NCI-H2196 treated with DMSO at 0.1 percent for 48 hours (cell line): ENCODE measurements at regions not wholly inside any gene's neighbourhood (a gene's known extent, or its start where the extent isn't known, plus 50 kb on each side); places are given as distances from the start of the nearest gene placed in this dataset.
"Not testable (repeated sequence)": the region's sequence is repeated elsewhere in the genome, so short reads cannot be mapped to it uniquely, and the experiment has no call there.

Experiments
- DNase-seq: peaks from one replicate; lab custom pipeline; 2025; ENCODE audit not compliant: unreplicated experiment; lab: John Stamatoyannopoulos, UW

DNA sequence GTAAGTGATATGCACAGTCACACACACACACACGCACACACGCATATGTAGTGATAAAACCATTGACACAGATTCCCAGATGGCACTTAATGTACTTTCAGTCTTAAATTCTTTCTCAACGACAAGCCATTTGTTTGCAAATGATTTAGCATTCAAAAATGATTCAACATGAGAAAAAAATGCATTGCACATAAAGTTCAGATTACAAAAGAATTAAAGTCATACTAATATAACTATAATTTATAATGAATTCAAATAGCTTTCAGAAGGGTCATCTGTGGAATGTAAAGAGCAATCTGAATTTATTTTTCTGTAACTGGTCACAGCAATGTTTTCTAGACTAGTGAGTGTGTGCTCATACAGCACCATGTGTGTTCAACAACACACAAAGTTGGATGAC is 521.6 kb upstream of the ZNF337 start:
- no peak for DNase-seq

DNA sequence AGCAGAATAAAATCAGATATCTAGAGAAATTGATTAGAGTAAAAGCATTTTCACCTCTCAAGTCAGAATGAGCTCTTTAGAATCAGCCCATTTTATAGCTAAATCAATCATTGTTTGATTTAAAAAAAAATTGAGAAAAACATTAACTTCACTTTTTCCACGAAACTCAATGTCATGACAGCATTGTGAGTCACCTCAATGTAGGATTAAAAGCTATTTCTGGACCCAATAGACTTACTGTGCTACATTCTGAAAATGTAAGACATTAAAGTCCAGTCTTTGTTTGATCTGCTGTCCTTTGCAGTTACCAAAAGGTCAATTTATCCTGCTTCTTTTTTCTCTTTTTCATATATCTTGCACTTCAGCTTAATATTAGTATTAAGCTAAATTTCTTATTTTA is 519.4 kb upstream of the ZNF337 start:
- no peak for DNase-seq

DNA sequence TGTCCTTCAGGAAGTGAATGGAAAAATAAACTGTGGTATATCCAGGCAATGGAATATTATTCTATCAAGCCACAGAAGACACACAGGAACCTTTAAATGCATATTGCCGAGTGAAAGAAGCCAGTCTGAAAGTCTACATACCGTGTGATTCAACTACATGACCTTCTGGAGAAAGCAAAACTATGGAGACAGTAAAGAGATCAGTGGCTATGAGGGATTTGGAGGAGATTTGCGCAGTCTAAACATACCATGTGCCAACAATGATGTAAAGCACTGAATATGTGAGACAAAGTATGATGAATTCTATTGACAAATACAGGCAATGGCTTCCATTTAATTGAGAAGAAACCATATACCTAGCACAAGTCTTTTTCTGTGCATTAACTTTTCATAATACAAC is 518.3 kb upstream of the ZNF337 start:
- no peak for DNase-seq

DNA sequence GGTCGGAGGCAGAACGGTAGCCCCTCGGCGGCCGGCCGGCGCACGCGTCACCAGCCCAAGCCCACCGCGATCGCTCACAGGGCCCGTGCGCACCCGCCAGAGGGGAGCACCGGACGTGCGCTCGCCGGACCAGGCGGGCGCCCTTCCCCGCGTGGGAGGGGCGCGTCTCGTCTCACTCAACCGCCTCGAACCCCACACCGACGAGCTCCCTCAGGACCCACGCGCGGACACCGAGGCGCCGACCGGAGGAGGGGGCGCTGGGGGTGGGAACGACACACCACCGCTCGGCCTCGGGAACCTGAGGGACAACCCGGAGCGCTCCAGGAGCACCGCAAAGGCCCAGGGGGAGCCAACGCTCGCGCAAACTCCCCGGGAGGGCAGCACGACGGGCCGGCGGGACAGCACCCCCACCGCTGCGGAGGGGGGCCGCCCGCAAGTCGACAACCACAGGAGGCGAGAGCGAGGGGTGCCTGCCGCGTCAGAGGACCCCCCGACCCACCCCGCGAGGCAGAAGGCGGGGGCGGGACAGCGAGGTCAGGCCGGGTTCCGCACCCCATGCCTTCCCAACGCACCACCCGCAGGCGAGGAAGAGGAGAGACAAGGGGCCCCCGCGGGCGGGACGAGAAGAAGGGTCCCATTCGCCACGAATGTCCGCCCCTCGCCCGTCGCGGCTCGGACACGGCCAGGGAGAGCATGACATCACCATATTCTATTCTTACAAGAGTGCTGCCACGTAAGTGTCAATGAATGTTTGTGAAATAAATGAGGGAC is 512.7 kb upstream of the ZNF337 start:
- no peak for DNase-seq

DNA sequence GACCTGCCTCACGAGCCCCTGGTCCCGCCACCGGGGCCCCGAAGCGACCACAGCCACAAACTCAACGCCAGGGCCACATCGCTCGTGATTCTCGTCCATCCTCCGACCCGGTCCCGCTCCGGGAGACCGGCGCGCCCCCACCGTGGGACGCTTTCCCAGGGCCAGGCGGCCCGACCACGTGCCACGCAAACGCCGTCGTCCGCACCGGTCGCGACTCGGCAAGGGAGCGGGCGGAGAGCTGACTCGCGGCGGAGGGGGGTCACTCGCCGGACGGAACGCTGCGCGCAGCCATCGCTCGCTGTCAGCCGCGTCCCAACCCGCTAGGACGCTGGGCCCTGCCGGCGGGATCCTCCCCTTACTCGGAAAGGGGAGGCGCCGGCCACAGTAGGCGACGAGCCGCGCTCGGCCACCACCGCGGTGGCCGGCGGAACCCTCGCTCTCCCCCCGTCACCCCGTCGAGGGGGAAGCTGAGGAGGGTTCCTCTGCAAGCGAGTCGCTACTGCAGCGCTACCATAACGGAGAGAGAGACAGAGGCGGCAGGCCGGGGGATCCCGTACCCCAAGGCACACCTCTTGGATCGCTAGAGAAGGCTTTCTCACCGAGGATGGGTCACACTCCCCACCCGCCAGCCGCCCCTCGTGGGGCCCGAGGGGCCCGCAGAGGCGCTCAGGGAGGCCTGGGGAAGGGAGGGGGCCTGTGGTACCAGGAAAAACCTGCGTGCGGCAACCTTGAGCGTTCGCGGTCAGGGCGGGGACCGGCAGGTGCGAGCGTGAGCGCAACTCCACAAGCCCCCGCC is 511.8 kb upstream of the ZNF337 start:
- no peak for DNase-seq

DNA sequence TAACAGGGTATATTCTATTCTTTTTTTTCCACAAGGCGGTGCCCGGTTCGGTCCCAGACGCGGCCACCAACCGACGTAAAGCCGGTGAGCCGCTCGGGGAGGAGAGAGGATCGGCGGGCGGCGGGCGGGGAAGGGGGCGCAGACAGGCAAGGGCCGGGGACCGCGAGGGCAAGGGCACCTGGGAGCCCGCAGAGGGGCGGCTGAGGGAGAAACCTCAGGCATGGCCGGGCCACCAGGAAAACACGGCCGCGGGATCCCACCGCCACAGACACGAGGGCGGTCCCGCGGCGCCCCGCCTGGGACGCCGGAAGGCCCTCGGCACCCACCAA is 511.3 kb upstream of the ZNF337 start:
- not testable (repeated sequence) for DNase-seq

GRCh38 chr20:26207237-26207966 is 510.7 kb upstream of the ZNF337 start:
- no peak for DNase-seq

GRCh38 chr20:26205350-26205749 is 508.7 kb upstream of the ZNF337 start:
- no peak for DNase-seq

DNA sequence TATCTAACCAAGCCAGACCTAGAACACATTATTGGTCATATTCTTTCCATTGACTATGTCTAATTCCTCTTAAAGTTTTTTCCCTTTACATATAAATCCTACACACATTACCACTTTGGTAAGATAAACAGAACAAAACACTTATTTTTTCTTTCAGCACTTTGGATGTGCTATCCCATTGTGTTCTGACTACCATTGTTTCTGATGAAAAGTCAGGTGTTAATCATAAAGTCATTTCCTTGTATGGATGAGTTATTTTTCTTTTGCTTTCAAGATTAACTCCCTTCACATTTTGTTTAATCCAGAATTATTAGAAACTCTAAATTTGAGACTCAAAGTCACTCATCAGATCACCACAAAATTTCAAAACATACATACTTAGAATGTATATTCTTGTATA is 504.4 kb upstream of the ZNF337 start:
- not testable (repeated sequence) for DNase-seq

- DNase-seq, result not testable (repeated sequence)
These were observed 490.7 kb upstream of the ZNF337 start for GRCh38 chr20:26187329-26187728.

GRCh38 chr20:26183720-26184119 is 487.1 kb upstream of the ZNF337 start:
- not testable (repeated sequence) for DNase-seq

DNA sequence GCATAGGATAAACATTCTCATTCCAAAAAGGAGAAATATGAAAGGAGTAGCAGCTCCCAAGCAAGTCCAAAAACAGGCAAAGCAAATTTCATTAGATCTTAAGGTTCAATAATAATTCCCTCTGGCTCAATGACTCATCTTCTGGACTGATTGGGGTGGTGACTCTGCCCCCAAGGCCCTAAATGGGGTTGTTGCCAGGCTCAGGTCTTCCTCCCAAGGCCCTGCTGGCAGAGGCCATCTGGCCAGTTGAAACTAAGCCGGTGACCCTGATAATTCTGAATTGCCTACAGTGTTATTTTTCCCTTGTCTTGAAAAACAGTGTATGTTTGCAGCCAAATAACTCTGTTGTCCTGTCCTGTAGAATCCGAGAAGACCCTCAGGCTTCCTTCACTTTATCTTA is 484.7 kb upstream of the ZNF337 start:
- not testable (repeated sequence) for DNase-seq

DNA sequence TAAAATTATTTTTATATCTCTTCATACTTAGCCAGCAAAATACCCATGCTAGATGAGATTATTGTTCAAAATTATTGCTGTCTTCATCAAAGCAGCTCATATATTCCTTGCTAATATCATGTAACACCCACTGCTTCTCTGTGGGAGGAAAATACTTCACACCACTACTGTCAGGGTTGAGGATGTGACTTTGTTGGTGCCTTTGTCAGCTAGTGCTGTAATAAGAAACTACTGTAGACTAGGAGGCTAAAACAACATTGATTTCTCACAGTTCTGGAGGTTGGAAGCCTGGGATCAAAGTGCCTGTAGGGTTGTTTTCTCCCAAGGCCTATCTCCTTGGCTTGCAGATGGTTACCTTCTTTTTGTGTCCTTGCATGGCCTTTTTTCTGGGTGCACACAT is 475.2 kb upstream of the ZNF337 start:
- DNase-seq, result not testable (repeated sequence)

GRCh38 chr20:26169506-26169905 is 472.9 kb upstream of the ZNF337 start:
- no peak for DNase-seq

- DNase-seq, result no peak
These were observed 470.8 kb upstream of the ZNF337 start for GRCh38 chr20:26167499-26167898.

- no peak for DNase-seq
These were observed 467.2 kb upstream of the ZNF337 start for GRCh38 chr20:26163890-26164289.

GRCh38 chr20:26163151-26163550 is 466.5 kb upstream of the ZNF337 start:
- not testable (repeated sequence) for DNase-seq

DNA sequence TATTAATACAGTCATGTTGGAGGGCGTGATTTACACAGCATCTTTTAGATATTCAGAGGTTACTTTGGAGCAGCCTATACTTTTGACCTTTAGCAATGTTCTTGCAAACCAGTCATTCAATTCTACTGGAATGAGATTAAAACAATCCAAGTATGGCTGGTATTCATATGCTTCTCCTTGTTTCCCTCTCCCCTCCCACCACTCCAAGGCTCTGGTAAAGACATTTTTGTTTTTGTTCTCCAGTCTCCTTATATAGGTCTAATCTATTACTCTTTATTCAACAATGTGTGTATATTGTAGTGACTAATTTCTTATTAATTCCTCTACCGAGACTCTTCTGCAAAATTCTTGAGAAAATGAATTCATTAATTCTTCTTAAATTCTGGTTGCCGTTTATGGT is 465.1 kb upstream of the ZNF337 start:
- not testable (repeated sequence) for DNase-seq

- DNase-seq, result not testable (repeated sequence)
These were observed 464.3 kb upstream of the ZNF337 start for GRCh38 chr20:26160916-26161315.

DNA sequence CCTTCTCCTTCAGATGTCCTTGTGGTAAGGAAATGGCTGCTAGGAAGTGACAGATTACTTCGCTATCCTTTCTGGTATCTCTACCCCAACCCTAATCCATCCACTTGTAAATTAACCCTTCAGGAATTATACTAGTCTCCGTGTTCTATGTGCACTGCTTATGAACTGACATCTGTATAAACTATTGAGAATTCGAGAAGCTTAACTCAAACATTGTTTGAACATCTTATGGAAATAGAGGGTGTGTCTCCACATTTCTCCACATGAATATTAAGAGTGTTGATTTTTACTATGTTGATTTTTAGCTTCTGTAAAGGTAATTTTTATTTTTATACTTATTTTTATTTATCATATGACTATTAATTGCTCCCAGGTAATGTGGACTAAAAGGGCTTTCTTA is 457.6 kb upstream of the ZNF337 start:
- DNase-seq, result no peak

DNA sequence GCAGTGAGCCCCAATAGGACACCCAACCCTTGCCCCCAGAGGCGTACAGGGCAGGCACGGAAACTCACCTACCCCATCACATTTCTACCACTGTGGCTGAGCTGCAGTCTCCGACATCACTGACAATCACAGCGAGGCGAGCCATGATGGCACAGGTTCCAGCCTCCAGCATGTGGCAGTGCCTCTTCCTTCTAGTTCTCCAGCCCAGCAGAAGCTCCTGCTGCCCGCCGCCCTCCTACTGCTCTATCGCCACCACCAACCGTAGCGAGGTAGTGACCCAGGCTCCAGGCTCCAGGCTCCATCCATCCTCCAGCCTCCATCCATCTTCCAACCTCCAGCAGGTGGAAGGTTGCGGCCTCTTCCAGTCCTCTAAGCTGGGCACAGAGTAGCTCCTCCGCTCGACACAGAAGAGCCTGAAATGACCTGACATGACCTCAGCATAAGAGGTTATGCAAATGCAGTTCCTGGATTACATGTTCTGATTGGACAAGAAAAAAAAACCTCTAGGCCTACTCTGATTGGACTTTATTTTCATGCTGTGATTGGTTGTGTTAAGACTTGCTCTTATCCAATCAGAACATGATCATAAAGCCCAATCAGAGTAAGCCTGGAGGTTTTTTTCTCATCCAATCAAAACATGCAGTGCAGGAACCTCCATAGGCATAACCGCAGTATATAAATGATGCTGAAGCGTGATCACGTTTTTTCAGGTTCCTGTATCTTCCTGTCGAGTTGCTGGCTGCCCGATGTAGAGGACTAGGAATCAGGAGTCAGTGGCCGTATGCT is 438.9 kb upstream of the ZNF337 start:
- DNase-seq, result no peak
